ENCODE measurements at regions not wholly inside any gene's neighbourhood (a gene's known extent, or its start where the extent isn't known, plus 50 kb on each side); places are given as distances from the start of the nearest gene placed in this dataset.
A peak's percentile ranks its signal among the peaks of the same experiment; 100 is the strongest.

GRCh38 chr20:21653628-21654027, 51.8 kb upstream of the PAX1 start:
- Histone ChIP-seq H3K18ac (ENCODE audit: low read length) (no peak overlapping the region), H4K91ac (ENCODE audit: low read depth, low read length, poor library complexity) (no peak overlapping the region), H3K4me2 (ENCODE audit: insufficient read depth, low read length, poor library complexity, severe bottlenecking) (no peak overlapping the region), H3K4me3 (ENCODE audit: low read length in 2 of 2) (no peak overlapping the region), H2AFZ (ENCODE audit: low read length) (no peak overlapping the region), H3K23ac (ENCODE audit: low read depth, low read length, poor library complexity) (no peak overlapping the region), H3K9me3 (replicated peaks in 1 of 2; ENCODE audit: control insufficient read depth in 2 of 2, insufficient read depth in 1 of 2, low read depth in 1 of 2, low read length in 2 of 2) (no peaks in the 10 kb centered on the region), H3K14ac (ENCODE audit: low read length) (no peak overlapping the region), H2BK120ac (ENCODE audit: low read depth, low read length) (no peak overlapping the region), H3K4ac (ENCODE audit: low read length) (no peak overlapping the region), H2BK12ac (ENCODE audit: low read length) (no peak overlapping the region), H4K8ac (ENCODE audit: low read depth, low read length) (no peak overlapping the region), H3K4me1 (ENCODE audit: control insufficient read depth in 2 of 2, insufficient read depth in 1 of 2, low read depth in 1 of 2, low read length in 2 of 2) (no peaks in the 10 kb centered on the region), H3K27ac (replicated peaks; ENCODE audit: low read length) (no peak overlapping the region), H3K27me3 (ENCODE audit: control insufficient read depth in 3 of 3, insufficient read depth in 3 of 3, low read depth in 1 of 3, low read length in 3 of 3) (peaks cover 0 to 6% (median 0%) of the 10 kb centered on the region in 3 experiments), H3K79me1 (ENCODE audit: low read depth, low read length) (no peaks in the 10 kb centered on the region), H3K36me3 (replicated peaks in 1 of 2; ENCODE audit: control insufficient read depth in 2 of 2, insufficient read depth in 2 of 2, low read length in 2 of 2) (no peaks in the 10 kb centered on the region), H2BK5ac (ENCODE audit: low read length) (no peak overlapping the region), H2AK5ac (ENCODE audit: low read depth, low read length) (no peak overlapping the region), H2BK15ac (ENCODE audit: low read length) (no peak overlapping the region), H3K9ac (ENCODE audit: low read depth, low read length, poor library complexity) (no peak overlapping the region)
- DNase-seq (ENCODE audit: low spot score): no peak
- no CpG with 5 or more reads among the region's 4 CpGs for WGBS, 2 donors (ENCODE audit: extremely low coverage in 2 of 2, insufficient read length in 2 of 2, insufficient replicate concordance in 1 of 2)

- Histone ChIP-seq H3K14ac (ENCODE audit: low read length) (no peak overlapping the region), H4K91ac (ENCODE audit: low read depth, low read length, poor library complexity) (no peak overlapping the region), H3K36me3 (replicated peaks in 1 of 2; ENCODE audit: control insufficient read depth in 2 of 2, insufficient read depth in 2 of 2, low read length in 2 of 2) (no peaks in the 10 kb centered on the region), H3K4me1 (ENCODE audit: control insufficient read depth in 2 of 2, insufficient read depth in 1 of 2, low read depth in 1 of 2, low read length in 2 of 2) (peaks cover 0 to 2% of the 10 kb centered on the region in 2 donors), H3K4me3 (ENCODE audit: low read length in 2 of 2) (no peak overlapping the region), H3K79me1 (ENCODE audit: low read depth, low read length) (no peaks in the 10 kb centered on the region), H4K8ac (ENCODE audit: low read depth, low read length) (no peak overlapping the region), H3K23ac (ENCODE audit: low read depth, low read length, poor library complexity) (no peak overlapping the region), H2AFZ (ENCODE audit: low read length) (no peak overlapping the region), H3K18ac (ENCODE audit: low read length) (no peak overlapping the region), H3K27me3 (ENCODE audit: control insufficient read depth in 3 of 3, insufficient read depth in 3 of 3, low read depth in 1 of 3, low read length in 3 of 3) (peaks cover 0 to 2% (median 0%) of the 10 kb centered on the region in 3 experiments), H2BK120ac (ENCODE audit: low read depth, low read length) (no peak overlapping the region), H2AK5ac (ENCODE audit: low read depth, low read length) (no peak overlapping the region), H3K9ac (ENCODE audit: low read depth, low read length, poor library complexity) (no peak overlapping the region), H3K9me3 (replicated peaks in 1 of 2; ENCODE audit: control insufficient read depth in 2 of 2, insufficient read depth in 1 of 2, low read depth in 1 of 2, low read length in 2 of 2) (peaks cover 0 to 2% of the 10 kb centered on the region in 2 donors), H2BK5ac (ENCODE audit: low read length) (no peak overlapping the region), H2BK15ac (ENCODE audit: low read length) (no peak overlapping the region), H3K4ac (ENCODE audit: low read length) (no peak overlapping the region), H2BK12ac (ENCODE audit: low read length) (no peak overlapping the region), H3K4me2 (ENCODE audit: insufficient read depth, low read length, poor library complexity, severe bottlenecking) (no peak overlapping the region), H3K27ac (replicated peaks; ENCODE audit: low read length) (no peak overlapping the region)
- no peak for DNase-seq (ENCODE audit: low spot score)
- WGBS, 2 donors (ENCODE audit: extremely low coverage in 2 of 2, insufficient read length in 2 of 2, insufficient replicate concordance in 1 of 2): no CpG with 5 or more reads among the region's 6 CpGs
Observed at GRCh38 chr20:21643417-21643816, 62.0 kb upstream of the PAX1 start.

GRCh38 chr20:21640556-21640955, 64.9 kb upstream of the PAX1 start:
- Histone ChIP-seq H3K9ac (ENCODE audit: low read depth, low read length, poor library complexity) (no peak overlapping the region), H3K23ac (ENCODE audit: low read depth, low read length, poor library complexity) (no peak overlapping the region), H2BK12ac (ENCODE audit: low read length) (no peak overlapping the region), H3K4ac (ENCODE audit: low read length) (no peak overlapping the region), H3K4me2 (ENCODE audit: insufficient read depth, low read length, poor library complexity, severe bottlenecking) (no peak overlapping the region), H3K27me3 (ENCODE audit: control insufficient read depth in 3 of 3, insufficient read depth in 3 of 3, low read depth in 1 of 3, low read length in 3 of 3) (peaks cover 0 to 2% (median 0%) of the 10 kb centered on the region in 3 experiments), H4K91ac (ENCODE audit: low read depth, low read length, poor library complexity) (no peak overlapping the region), H3K27ac (replicated peaks; ENCODE audit: low read length) (no peak overlapping the region), H4K8ac (ENCODE audit: low read depth, low read length) (no peak overlapping the region), H2AK5ac (ENCODE audit: low read depth, low read length) (no peak overlapping the region), H3K4me3 (ENCODE audit: low read length in 2 of 2) (no peak overlapping the region), H2AFZ (ENCODE audit: low read length) (no peak overlapping the region), H2BK120ac (ENCODE audit: low read depth, low read length) (no peak overlapping the region), H3K36me3 (replicated peaks in 1 of 2; ENCODE audit: control insufficient read depth in 2 of 2, insufficient read depth in 2 of 2, low read length in 2 of 2) (no peaks in the 10 kb centered on the region), H3K18ac (ENCODE audit: low read length) (no peak overlapping the region), H3K9me3 (replicated peaks in 1 of 2; ENCODE audit: control insufficient read depth in 2 of 2, insufficient read depth in 1 of 2, low read depth in 1 of 2, low read length in 2 of 2) (peaks cover 0 to 2% of the 10 kb centered on the region in 2 donors), H3K14ac (ENCODE audit: low read length) (no peak overlapping the region), H3K79me1 (ENCODE audit: low read depth, low read length) (no peaks in the 10 kb centered on the region), H2BK5ac (ENCODE audit: low read length) (no peak overlapping the region), H2BK15ac (ENCODE audit: low read length) (no peak overlapping the region), H3K4me1 (ENCODE audit: control insufficient read depth in 2 of 2, insufficient read depth in 1 of 2, low read depth in 1 of 2, low read length in 2 of 2) (peaks cover 0 to 2% of the 10 kb centered on the region in 2 donors)
- WGBS, 2 donors (ENCODE audit: extremely low coverage in 2 of 2, insufficient read length in 2 of 2, insufficient replicate concordance in 1 of 2): no CpG with 5 or more reads among the region's 4 CpGs
- DNase-seq (ENCODE audit: low spot score): peak; percentile 9

GRCh38 chr20:21633829-21634228, 71.6 kb upstream of the PAX1 start:
- no peak overlapping the region for H2BK5ac ChIP-seq (ENCODE audit: low read length)
- H3K4me1 ChIP-seq (ENCODE audit: control insufficient read depth in 2 of 2, insufficient read depth in 1 of 2, low read depth in 1 of 2, low read length in 2 of 2): no peaks in the 10 kb centered on the region
- no peak overlapping the region for H3K4ac ChIP-seq (ENCODE audit: low read length)
- H3K9me3 ChIP-seq (replicated peaks in 1 of 2; ENCODE audit: control insufficient read depth in 2 of 2, insufficient read depth in 1 of 2, low read depth in 1 of 2, low read length in 2 of 2): no peaks in the 10 kb centered on the region
- no peak overlapping the region for H2AFZ ChIP-seq (ENCODE audit: low read length)
- no CpG with 5 or more reads among the region's 4 CpGs for WGBS, 2 donors (ENCODE audit: extremely low coverage in 2 of 2, insufficient read length in 2 of 2, insufficient replicate concordance in 1 of 2)
- no peak overlapping the region for H3K4me2 ChIP-seq (ENCODE audit: insufficient read depth, low read length, poor library complexity, severe bottlenecking)
- H3K27me3 ChIP-seq (ENCODE audit: control insufficient read depth in 3 of 3, insufficient read depth in 3 of 3, low read depth in 1 of 3, low read length in 3 of 3): no peaks in the 10 kb centered on the region
- H2BK12ac ChIP-seq (ENCODE audit: low read length): no peak overlapping the region
- H3K79me1 ChIP-seq (ENCODE audit: low read depth, low read length): no peaks in the 10 kb centered on the region
- H2BK120ac ChIP-seq (ENCODE audit: low read depth, low read length): no peak overlapping the region
- H2AK5ac ChIP-seq (ENCODE audit: low read depth, low read length): no peak overlapping the region
- no peak for DNase-seq (ENCODE audit: low spot score)
- no peak overlapping the region for H3K27ac ChIP-seq (replicated peaks; ENCODE audit: low read length)
- no peak overlapping the region for H4K8ac ChIP-seq (ENCODE audit: low read depth, low read length)
- H3K9ac ChIP-seq (ENCODE audit: low read depth, low read length, poor library complexity): no peak overlapping the region
- H3K18ac ChIP-seq (ENCODE audit: low read length): no peak overlapping the region
- H3K14ac ChIP-seq (ENCODE audit: low read length): no peak overlapping the region
- no peak overlapping the region for H3K4me3 ChIP-seq (ENCODE audit: low read length in 2 of 2)
- H3K23ac ChIP-seq (ENCODE audit: low read depth, low read length, poor library complexity): no peak overlapping the region
- H2BK15ac ChIP-seq (ENCODE audit: low read length): no peak overlapping the region
- H3K36me3 ChIP-seq (replicated peaks in 1 of 2; ENCODE audit: control insufficient read depth in 2 of 2, insufficient read depth in 2 of 2, low read length in 2 of 2): no peaks in the 10 kb centered on the region
- no peak overlapping the region for H4K91ac ChIP-seq (ENCODE audit: low read depth, low read length, poor library complexity)
